Activated CD8-positive, alpha-beta memory T cell treated with anti-CD3 and anti-CD28 coated beads, Interleukin-2, amount 50 U/mL, for 4 hours (primary cell): ENCODE measurements at regions not wholly inside any gene's neighbourhood (a gene's known extent, or its start where the extent isn't known, plus 50 kb on each side); places are given as distances from the start of the nearest gene placed in this dataset.

Experiments
- DNase-seq: peaks from one replicate; pipeline ENCODE4 v3.0.0-alpha.2; 2020

GRCh38 chr10:123463181-123463580, 203.0 kb upstream of the GPR26 start:
- no peak for DNase-seq

- DNase-seq = no peak
Measured at GRCh38 chr10:123463698-123464097, 202.5 kb upstream of the GPR26 start.

- no peak for DNase-seq
Measured at GRCh38 chr10:123464430-123465323, 201.5 kb upstream of the GPR26 start.

GRCh38 chr10:123470336-123470921, 195.7 kb upstream of the GPR26 start:
- no peak for DNase-seq

GRCh38 chr10:123471811-123472210, 194.3 kb upstream of the GPR26 start:
- DNase-seq = no peak

- no peak for DNase-seq
Measured at GRCh38 chr10:123472606-123473005, 193.5 kb upstream of the GPR26 start.

GRCh38 chr10:123474700-123475099, 191.5 kb upstream of the GPR26 start:
- no peak for DNase-seq

GRCh38 chr10:123475466-123475865, 190.7 kb upstream of the GPR26 start:
- DNase-seq = no peak

GRCh38 chr10:123478116-123478515, 188.0 kb upstream of the GPR26 start:
- no peak for DNase-seq

GRCh38 chr10:123479640-123480039, 186.5 kb upstream of the GPR26 start:
- DNase-seq = no peak

GRCh38 chr10:123480344-123480743, 185.8 kb upstream of the GPR26 start:
- DNase-seq = no peak

GRCh38 chr10:123480845-123481244, 185.3 kb upstream of the GPR26 start:
- no peak for DNase-seq

- DNase-seq = no peak
Measured at GRCh38 chr10:123484722-123485121, 181.4 kb upstream of the GPR26 start.

- no peak for DNase-seq
Measured at GRCh38 chr10:123485341-123485960, 180.7 kb upstream of the GPR26 start.

GRCh38 chr10:123488436-123488835, 177.7 kb upstream of the GPR26 start:
- no peak for DNase-seq

- no peak for DNase-seq
Measured at GRCh38 chr10:123491364-123491763, 174.8 kb upstream of the GPR26 start.

- DNase-seq = no peak
Measured at GRCh38 chr10:123492016-123492415, 174.1 kb upstream of the GPR26 start.

- no peak for DNase-seq
Measured at GRCh38 chr10:123494301-123494808, 171.8 kb upstream of the GPR26 start.

- DNase-seq = no peak
Measured at GRCh38 chr10:123496375-123496774, 169.8 kb upstream of the GPR26 start.

GRCh38 chr10:123496996-123497660, 169.0 kb upstream of the GPR26 start:
- no peak for DNase-seq

- DNase-seq = no peak
Measured at GRCh38 chr10:123500110-123500509, 166.0 kb upstream of the GPR26 start.

- DNase-seq = no peak
Measured at GRCh38 chr10:123501148-123501547, 165.0 kb upstream of the GPR26 start.

- DNase-seq = no peak
Measured at GRCh38 chr10:123502983-123503382, 163.2 kb upstream of the GPR26 start.
